ENCODE measurements at regions not wholly inside any gene's neighbourhood (a gene's known extent, or its start where the extent isn't known, plus 50 kb on each side); places are given as distances from the start of the nearest gene placed in this dataset.
A peak's percentile ranks its signal among the peaks of the same experiment; 100 is the strongest.
"Not testable (repeated sequence)": the region's sequence is repeated elsewhere in the genome, so short reads cannot be mapped to it uniquely, and the experiment has no call there.

GRCh38 chr3:187852842-187853730, 107.8 kb upstream of the BCL6 start:
- no peaks in the 10 kb centered on the region for H3K9me3 ChIP-seq

GRCh38 chr3:187855131-187855530, 109.9 kb upstream of the BCL6 start:
- Histone ChIP-seq H3K4me3 (no peak overlapping the region), H3K9me3 (no peaks in the 10 kb centered on the region), H3K4me1 (no peaks in the 10 kb centered on the region), H3K27me3 (no peaks in the 10 kb centered on the region), H3K27ac (no peak overlapping the region), H3K36me3 (no peaks in the 10 kb centered on the region)
- intact Hi-C loops (cut with DNase I; ENCODE audit: low total_unique reads) = no loop called here
- TF ChIP-seq POLR2A (IDR thresholded peaks at IDR 0.05) = no peak
- TF ChIP-seq, protein P1, sequence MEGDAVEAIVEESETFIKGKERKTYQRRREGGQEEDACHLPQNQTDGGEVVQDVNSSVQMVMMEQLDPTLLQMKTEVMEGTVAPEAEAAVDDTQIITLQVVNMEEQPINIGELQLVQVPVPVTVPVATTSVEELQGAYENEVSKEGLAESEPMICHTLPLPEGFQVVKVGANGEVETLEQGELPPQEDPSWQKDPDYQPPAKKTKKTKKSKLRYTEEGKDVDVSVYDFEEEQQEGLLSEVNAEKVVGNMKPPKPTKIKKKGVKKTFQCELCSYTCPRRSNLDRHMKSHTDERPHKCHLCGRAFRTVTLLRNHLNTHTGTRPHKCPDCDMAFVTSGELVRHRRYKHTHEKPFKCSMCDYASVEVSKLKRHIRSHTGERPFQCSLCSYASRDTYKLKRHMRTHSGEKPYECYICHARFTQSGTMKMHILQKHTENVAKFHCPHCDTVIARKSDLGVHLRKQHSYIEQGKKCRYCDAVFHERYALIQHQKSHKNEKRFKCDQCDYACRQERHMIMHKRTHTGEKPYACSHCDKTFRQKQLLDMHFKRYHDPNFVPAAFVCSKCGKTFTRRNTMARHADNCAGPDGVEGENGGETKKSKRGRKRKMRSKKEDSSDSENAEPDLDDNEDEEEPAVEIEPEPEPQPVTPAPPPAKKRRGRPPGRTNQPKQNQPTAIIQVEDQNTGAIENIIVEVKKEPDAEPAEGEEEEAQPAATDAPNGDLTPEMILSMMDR (IDR thresholded peaks at IDR 0.05) = no peak
- no peak for DNase-seq

More at GRCh38 chr3:187852842-187853730, 107.8 kb upstream of the BCL6 start:
- Histone ChIP-seq H3K4me1 (no peaks in the 10 kb centered on the region), H3K27me3 (no peaks in the 10 kb centered on the region), H3K4me3 (no peak overlapping the region), H3K27ac (no peak overlapping the region), H3K36me3 (no peaks in the 10 kb centered on the region)
- TF ChIP-seq, protein P1 (IDR thresholded peaks at IDR 0.05) = no peak
- TF ChIP-seq POLR2A (IDR thresholded peaks at IDR 0.05) = no peak
- intact Hi-C loops (cut with DNase I; ENCODE audit: low total_unique reads) = no loop called here
- DNase-seq = no peak

DNA sequence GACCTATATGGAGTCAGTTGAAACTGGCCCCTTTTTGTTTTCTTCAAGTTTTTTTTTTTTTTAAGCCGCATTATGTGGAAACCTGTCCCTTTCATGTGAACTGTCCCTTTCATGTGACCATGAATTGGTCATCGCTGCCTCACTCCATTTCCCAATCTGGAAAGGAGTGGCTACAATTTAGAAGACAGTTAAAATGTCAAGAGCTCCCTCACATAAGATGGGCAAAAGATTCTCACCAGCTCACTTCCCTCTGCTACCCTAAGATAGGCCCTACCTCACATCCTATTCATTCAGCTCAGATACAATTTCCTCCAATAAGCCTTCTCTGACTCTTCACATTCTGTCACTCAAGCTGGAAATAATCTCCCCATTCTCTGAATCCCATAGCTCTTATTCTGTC, 111.3 kb upstream of the BCL6 start:
- Histone ChIP-seq H3K27ac (no peak overlapping the region), H3K27me3 (no peaks in the 10 kb centered on the region), H3K9me3 (no peaks in the 10 kb centered on the region), H3K4me1 (no peaks in the 10 kb centered on the region), H3K4me3 (no peak overlapping the region), H3K36me3 (no peaks in the 10 kb centered on the region)
- TF ChIP-seq POLR2A (IDR thresholded peaks at IDR 0.05) = no peak
- TF ChIP-seq, protein P1 (IDR thresholded peaks at IDR 0.05) = no peak
- no peak for DNase-seq
- intact Hi-C loops (cut with DNase I; ENCODE audit: low total_unique reads) = no loop called here

DNA sequence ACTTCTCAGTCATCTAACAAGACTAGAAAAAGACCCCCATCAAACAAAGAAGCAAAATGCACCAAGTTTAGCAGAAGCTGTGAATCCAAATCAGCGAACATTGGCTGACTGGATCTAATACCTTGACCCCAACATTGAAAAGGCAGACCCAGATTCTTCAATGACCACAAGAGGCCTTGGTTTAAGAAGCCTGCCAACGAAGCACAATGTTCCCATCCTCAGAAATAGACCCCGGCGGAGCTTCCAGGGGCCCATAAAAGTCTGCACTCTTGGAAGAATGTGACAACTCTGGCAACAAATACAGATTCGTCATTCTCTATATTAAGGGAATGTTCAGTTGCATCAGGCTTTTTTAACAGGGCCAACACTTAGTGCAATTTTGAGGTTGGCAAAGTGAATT, 112.8 kb upstream of the BCL6 start:
- no peak overlapping the region for H3K4me3 ChIP-seq
- peak; percentile 48 for DNase-seq
- H3K9me3 ChIP-seq = no peaks in the 10 kb centered on the region
- TF ChIP-seq, protein P1 (IDR thresholded peaks at IDR 0.05) = no peak
- TF ChIP-seq POLR2A (IDR thresholded peaks at IDR 0.05) = no peak
- no peaks in the 10 kb centered on the region for H3K27me3 ChIP-seq
- H3K36me3 ChIP-seq = no peaks in the 10 kb centered on the region
- no peaks in the 10 kb centered on the region for H3K4me1 ChIP-seq
- H3K27ac ChIP-seq = peak overlapping the region in 1 of 2 donors; percentile 24
- intact Hi-C loops (cut with DNase I; ENCODE audit: low total_unique reads) = no loop called here

DNA sequence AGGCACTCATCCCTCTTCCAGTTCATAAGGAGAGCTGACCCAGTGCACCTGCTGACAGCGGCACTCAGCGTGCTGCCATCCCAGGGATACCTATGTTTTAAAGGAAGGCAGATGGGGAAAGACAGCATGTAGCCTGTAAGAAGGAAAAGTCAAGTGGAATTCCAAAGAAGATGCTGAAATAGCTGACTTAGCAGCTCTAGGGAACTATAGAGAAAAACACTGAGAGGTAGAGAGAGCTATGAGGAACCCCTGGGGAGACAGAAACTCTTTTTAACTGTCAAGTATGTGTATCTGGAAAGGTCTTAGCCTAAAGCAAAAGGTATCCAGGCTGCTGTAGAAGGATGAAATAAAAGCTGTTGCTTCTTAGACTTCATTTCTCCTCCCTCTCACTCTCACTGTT, 113.4 kb upstream of the BCL6 start:
- no peaks in the 10 kb centered on the region for H3K27me3 ChIP-seq
- no peaks in the 10 kb centered on the region for H3K4me1 ChIP-seq
- no peak for DNase-seq
- H3K4me3 ChIP-seq = no peak overlapping the region
- no peaks in the 10 kb centered on the region for H3K36me3 ChIP-seq
- H3K27ac ChIP-seq = peak overlapping the region in 1 of 2 donors; percentile 49
- H3K9me3 ChIP-seq = no peaks in the 10 kb centered on the region
- TF ChIP-seq, protein P1 (IDR thresholded peaks at IDR 0.05) = no peak
- TF ChIP-seq POLR2A (IDR thresholded peaks at IDR 0.05) = no peak
- intact Hi-C loops (cut with DNase I; ENCODE audit: low total_unique reads) = no loop called here

- DNase-seq; H3K4me3 ChIP-seq; H3K27me3 ChIP-seq; H3K27ac ChIP-seq; H3K9me3 ChIP-seq; intact Hi-C loops (cut with DNase I; ENCODE audit: low total_unique reads); H3K36me3 ChIP-seq; H3K4me1 ChIP-seq: not testable (repeated sequence)
Observed at GRCh38 chr3:187862701-187863277, 117.5 kb upstream of the BCL6 start.

All from uterus (tissue), 3 donors.